HG03442 (cell line): ENCODE measurements at regions not wholly inside any gene's neighbourhood (a gene's known extent, or its start where the extent isn't known, plus 50 kb on each side); places are given as distances from the start of the nearest gene placed in this dataset.
"Not testable (repeated sequence)": the region's sequence is repeated elsewhere in the genome, so short reads cannot be mapped to it uniquely, and the experiment has no call there.

Experiments
- ATAC-seq: cut with Tn5 transposase; IDR thresholded peaks from one replicate; pipeline ENCODE4 v1.9.1; 2021; ENCODE audit warnings: mild to moderate bottlenecking, moderate library complexity; ENCODE audit not compliant: unreplicated experiment

GRCh38 chr12:93234641-93235040 lies 143.1 kb upstream of the NUDT4 start:
- ATAC-seq = no peak

DNA sequence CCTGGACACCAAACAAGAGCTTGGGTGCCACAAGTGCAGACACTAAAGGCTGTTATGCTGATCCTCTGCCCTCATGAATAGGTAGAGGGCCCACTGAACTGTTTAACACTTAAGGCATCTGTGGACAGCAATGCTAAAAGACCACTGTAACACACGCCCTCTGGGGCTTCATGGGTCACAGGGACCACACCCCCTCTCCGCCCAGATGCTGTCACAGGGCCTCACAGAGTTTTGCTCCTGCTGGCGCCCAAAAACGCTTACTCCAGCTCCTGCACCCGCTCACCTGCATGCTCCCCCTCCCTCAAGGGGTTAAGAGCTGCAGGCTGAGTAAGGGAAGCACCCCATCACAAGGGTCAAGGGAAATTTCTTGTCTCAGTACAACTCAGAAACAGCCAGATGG lies 141.8 kb upstream of the NUDT4 start:
- ATAC-seq = no peak

- ATAC-seq = no peak
Measured at GRCh38 chr12:93237235-93237915, 140.3 kb upstream of the NUDT4 start.

- not testable (repeated sequence) for ATAC-seq
Measured at GRCh38 chr12:93238512-93239262, 139.0 kb upstream of the NUDT4 start.

DNA sequence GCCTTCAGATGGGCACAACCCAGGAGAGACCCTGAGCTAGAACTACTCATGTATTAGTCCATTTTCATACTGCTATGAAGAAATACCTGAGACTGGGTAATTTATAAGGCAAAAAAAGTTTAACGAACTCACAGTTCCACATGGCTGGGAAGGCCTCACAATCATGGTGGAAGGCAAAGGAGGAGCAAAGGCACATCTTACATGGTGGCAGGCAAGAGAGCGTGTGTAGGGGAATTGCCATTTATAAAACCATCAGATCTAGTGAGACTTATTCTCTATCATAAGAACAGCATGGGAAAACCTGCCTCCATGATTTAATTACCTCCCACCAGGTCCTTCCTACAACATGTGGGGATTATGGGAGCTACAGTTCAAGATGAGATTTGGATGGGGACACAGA lies 137.9 kb upstream of the NUDT4 start:
- not testable (repeated sequence) for ATAC-seq

DNA sequence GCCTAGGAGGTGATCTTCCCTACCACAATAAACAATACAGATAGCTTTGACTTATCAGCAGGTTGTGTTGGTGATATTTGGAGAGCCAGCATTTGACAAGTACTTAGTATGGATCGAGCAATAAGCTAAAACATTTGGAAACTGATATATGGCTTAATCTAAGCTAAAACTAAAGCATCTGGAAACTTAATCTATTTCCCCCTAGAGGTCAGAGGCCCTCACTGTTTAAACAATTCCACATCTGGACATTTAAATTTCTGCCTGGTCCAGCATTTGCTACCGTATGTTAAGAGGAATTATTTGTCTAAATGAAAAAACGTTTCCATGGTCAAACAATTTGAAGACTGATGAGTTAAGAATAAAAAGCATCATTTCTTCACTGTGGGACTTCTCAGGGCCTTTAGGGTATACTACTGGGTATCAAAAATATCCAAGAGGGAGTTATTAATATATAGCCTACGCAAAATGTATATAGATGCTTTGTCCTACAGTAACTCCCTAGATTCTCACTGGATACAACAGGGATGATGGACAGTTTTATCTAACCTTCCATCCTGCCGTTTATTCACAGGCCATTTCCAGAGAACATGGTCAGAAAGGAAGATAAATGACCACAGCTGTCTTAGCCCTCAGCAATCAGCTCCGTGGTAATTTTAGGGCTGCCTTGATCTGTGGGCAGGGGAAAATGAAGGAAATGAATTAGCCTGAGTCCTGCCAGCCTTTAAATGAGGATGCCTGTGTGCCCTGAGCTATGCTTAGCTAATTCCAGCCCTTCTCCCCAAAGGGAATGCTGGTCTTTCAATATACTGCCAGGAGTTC lies 135.4 kb upstream of the NUDT4 start:
- ATAC-seq = no peak

GRCh38 chr12:93243382-93243688 lies 134.4 kb upstream of the NUDT4 start:
- ATAC-seq = peak; percentile 32

DNA sequence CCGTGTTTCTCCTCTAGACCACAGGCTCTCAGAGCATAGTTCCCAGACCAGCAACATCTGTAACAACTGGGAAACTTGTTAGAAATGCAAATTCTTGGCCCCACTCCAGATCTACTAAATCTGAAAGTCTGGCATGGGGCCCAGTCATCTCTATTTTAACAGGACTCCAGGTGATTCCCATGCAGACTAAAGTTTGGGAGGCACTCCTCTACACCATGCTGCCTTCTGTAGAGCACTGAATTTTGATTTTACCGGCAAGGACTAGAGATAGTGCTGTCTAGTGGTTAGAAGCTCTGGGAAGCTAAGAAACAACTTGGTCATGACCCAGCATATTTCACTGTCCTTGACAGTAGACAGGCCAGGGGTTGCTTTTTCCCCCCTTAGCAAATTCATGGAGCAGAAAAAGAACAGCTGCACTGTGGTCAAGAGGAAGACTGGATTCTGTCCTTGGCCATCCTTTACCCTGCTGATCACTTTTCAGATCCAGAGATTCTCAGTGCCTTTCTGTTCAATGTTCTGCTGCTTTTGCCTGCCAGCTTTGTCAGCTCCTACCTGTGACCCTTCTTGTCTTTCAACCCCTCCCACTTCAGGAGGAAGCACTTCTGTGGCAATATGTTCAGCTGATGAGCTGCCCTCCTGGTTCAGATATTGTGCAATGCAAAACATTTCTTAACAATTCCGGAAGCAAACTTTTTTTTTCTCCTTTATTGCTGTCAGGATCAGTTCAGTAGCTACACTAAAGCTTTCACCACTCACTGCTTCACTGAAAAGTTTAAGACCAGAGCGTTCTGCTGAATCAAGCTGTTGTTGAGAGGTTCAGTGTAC lies 133.8 kb upstream of the NUDT4 start:
- peak; percentile 44 for ATAC-seq

DNA sequence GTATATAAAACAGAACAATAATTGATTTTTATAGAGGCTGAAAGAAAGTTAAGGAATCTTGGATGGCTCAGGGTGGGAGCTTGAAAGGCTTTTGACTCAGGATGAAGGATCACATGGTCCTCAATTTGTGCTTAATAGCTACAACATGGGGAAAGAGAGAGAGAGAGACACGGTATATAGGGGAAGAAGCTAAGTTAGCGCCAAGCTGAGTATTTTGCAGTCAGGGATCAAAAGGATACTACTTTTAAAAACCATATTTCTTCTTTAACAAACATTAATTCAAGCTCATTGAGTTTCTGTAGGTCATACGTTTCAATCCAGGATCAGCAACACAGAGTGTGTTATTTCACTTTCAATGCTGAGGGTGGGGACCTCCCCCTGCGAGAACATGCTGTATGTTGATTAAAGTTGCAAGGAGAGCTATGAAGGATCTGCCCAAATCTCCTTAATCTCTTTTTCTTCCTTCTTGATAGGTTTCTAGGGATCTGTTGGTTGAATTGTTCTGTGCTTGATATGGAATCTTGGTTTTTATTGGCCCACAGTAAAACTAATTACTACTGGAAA lies 133.1 kb upstream of the NUDT4 start:
- no peak for ATAC-seq

GRCh38 chr12:93245543-93245942 lies 132.2 kb upstream of the NUDT4 start:
- ATAC-seq = peak; percentile 59

DNA sequence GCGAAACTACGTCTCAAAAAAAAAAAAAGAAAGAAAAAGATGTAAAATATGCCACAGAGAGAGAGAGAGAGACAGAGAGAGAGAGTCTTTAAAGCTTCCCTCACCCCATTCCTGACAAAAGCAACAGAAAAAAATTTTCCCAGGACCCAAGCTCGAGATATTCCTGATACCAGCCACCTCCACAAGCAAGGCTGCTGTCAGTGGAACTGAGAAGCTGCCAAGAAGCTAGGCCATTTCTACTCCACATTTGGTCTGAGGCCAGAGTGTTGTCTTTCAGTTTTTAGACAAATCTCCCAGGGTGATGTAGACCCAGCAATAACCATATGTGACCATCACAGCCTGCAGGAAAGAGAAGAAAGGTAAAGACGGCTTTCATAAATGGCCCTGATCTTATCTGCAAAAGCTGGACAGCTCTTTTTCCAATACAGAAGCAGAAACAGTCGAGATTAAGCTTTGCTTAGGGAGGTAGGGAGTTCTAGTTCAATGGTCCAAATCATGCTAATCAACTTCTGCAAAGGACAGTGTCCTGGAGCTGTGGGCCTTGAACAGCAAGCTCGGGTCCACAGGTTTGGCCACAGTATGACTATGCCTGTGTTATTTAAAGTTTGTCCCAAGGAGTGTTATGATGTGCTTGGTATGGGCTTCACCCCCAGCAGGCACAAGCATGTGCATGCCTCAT lies 130.3 kb upstream of the NUDT4 start:
- no peak for ATAC-seq

GRCh38 chr12:93252221-93252620 lies 125.5 kb upstream of the NUDT4 start:
- no peak for ATAC-seq

DNA sequence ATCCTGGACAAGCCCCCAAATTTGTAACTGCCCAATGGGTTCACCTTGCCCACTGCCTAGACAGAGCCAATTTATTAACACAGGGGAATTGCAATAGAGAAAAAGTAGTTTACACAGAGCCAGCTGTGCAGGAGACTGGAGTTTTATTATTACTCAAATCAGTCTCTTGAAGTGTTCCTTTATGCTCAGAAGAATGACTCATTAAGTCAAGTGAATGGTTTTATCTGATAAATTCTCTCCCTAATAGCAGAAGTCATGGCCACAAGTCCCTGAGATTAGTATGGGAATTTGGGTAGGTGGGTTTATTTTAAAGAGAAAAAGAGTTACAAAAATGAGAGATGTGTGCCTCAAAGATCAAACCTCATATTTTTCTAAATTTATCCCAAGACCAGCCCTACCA lies 122.8 kb upstream of the NUDT4 start:
- no peak for ATAC-seq

DNA sequence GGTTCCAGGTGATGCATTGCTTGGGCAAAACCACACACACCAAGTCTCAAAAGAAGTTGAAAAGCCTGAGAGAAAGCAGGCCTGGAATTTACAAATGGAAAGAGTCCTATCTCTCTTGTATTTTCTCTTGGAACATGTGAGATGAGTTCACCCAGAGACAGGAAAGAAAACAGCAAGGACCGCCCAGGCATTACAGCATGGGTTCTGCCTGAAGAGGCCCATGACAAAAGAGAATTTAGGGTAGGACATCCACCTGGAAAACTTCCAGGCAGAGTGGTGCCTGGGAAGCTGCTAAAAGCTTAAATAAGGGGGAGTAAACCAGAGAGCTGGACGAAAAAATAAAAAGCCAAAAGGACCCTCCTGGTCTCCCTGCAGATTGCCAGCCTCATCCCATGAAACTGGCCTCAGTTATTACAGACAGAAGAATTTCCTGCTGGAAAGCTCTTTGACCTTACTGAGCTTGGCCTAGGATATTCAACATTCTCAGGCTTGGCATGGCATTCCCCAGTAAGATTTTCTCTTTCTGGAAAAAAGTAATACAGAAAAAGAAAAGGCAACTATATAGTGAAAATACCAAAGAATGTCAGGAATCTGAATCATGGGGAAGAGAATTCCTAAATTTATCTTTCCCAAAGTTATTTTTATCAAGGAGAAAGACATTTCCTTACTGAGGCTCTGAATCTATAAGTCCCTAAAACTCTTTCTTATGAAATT lies 121.3 kb upstream of the NUDT4 start:
- ATAC-seq = no peak

DNA sequence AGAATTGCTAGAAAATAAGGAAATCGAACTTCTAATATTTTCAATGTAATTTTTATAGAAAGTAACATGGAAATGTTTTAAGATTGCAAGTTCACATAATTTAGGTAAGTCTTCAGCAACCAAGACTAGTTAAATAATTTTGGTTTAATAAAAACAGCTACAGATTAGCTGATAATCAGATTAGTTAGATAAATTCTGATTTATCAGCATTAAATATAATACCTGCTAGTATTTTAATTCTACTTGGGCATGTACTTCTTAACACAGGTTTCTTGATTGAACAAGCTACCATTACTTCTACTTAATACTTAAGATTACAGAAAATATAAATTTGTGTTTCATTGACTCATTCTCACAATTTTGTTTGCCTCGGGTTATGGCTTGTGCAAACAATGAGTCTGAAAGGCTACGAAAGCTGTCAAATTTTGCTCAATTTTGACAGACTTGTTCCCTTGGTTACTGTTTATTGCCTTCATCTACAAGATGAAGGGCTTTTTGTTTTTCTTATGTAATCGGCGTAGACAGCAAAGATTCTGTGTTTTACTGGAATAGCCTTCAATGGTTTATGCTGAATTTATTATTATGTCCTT lies 116.1 kb upstream of the NUDT4 start:
- ATAC-seq = no peak

GRCh38 chr12:93272997-93273396 lies 104.7 kb upstream of the NUDT4 start:
- ATAC-seq = no peak

DNA sequence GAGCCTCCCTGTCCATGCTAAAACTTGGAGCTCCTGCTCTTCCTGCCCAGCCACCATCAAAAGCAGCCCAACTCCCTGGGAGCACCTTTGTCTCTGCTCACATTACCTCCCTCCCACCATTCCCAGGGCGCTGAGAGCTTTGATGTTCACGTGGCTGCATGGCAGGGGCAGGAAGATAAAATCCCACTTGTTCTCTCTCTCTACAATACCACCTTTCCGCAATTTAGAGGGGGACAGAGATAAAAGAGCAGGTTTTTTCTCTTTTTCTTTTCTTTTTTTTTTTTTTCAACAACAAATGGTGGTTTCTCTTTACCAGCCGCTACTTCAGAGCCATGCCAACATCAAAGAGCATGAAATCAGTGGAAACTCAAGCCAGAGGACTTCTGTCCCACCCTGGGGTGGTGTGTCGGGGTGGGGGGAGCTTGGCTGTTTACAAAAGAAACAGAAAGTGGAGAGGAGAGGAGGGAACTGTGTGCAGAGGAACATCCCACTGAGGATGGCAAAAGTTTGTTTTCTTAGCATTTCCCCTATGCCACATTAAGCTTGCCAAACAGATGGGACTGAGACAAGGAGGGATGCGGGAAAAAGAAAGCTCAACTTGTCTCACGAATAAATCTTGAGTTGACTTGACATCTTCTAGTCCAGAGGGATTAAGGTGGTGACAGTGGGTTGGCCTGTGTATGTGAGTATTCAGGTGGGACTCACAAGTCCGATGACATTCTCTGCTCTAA lies 103.7 kb upstream of the NUDT4 start:
- no peak for ATAC-seq

- ATAC-seq = no peak
Measured at GRCh38 chr12:93274937-93275336, 102.8 kb upstream of the NUDT4 start.
